ENCODE measurements at regions not wholly inside any gene's neighbourhood (a gene's known extent, or its start where the extent isn't known, plus 50 kb on each side); places are given as distances from the start of the nearest gene placed in this dataset.

GRCh38 chr2:67614454-67614853, 217.3 kb downstream of the ETAA1 start:
- TF ChIP-seq EZH2phosphoT487 (IDR thresholded peaks at IDR 0.05; ENCODE audit: borderline replicate concordance) (no peak), REST (IDR thresholded peaks at IDR 0.05; ENCODE audit: low read depth) (no peak), POLR2A (IDR thresholded peaks at IDR 0.05; ENCODE audit: borderline replicate concordance, extremely low read depth, insufficient read depth, insufficient read length) (no peak), CTCF (IDR thresholded peaks at IDR 0.05 in 2 of 3, conservative IDR thresholded peaks at IDR 0.05 in 1 of 3; ENCODE audit: borderline replicate concordance in 1 of 3, insufficient read depth in 1 of 3, low read depth in 2 of 3, low read length in 2 of 3) (no peak), EGR1 (IDR thresholded peaks at IDR 0.05; ENCODE audit: low read depth) (no peak), CBX3 (IDR thresholded peaks at IDR 0.05; ENCODE audit: low read depth) (no peak), MAX (IDR thresholded peaks at IDR 0.05) (no peak), CEBPB (IDR thresholded peaks at IDR 0.05; ENCODE audit: low read depth) (no peak), ATF3 (IDR thresholded peaks at IDR 0.05) (no peak), POLR2AphosphoS5 (IDR thresholded peaks at IDR 0.05; ENCODE audit: low read depth, low read length) (no peak), ZNF274 (IDR thresholded peaks at IDR 0.05; ENCODE audit: low read depth, low read length) (no peak)

Measured in HCT116 (cell line).